22Rv1 (cell line): ENCODE measurements at regions not wholly inside any gene's neighbourhood (a gene's known extent, or its start where the extent isn't known, plus 50 kb on each side); places are given as distances from the start of the nearest gene placed in this dataset.

ENCODE experiments used
- CTCF ChIP-seq: fragments of 450-650 bp; IDR thresholded peaks from 2 replicates; pipeline ENCODE4 v1.5.1; 2017; ENCODE audit warnings: mild to moderate bottlenecking
- ZFX ChIP-seq: fragments of 450-650 bp; IDR thresholded peaks from 2 replicates; pipeline ENCODE4 v1.6.1; 2017; ENCODE audit warnings: antibody characterized with exemption, borderline replicate concordance

GRCh38 chr12:107284692-107285091 is 191.3 kb upstream of the CRY1 start:
- TF ChIP-seq ZFX (no peak), CTCF (no peak)
